Spleen (tissue), 11 donors: ENCODE measurements at regions not wholly inside any gene's neighbourhood (a gene's known extent, or its start where the extent isn't known, plus 50 kb on each side); places are given as distances from the start of the nearest gene placed in this dataset.

Source experiments
- DNase-seq: peaks from one replicate; pipeline ENCODE4 v3.0.0-alpha.2; 2020
- H3K27ac ChIP-seq, 8 donors: fragments of 200-600 bp; sonication (generic) in 7 of 8; 1 replicate in 4 of 8; 2 replicates in 4 of 8; pipeline versions ENCODE4 v1.5.0 to v1.8.0; 2016 to 2021; ENCODE audit warnings: inconsistent platforms in 4 of 8, mild to moderate bottlenecking in 4 of 8, moderate library complexity in 1 of 8
- H3K27me3 ChIP-seq, 7 donors: fragments of 200-600 bp; sonication (generic) in 6 of 7; replicated peaks in 1 of 7; 1 replicate in 4 of 7; 2 replicates in 3 of 7; pipeline versions ENCODE4 v1.5.0 to v1.8.0; 2016 to 2021; ENCODE audit warnings: inconsistent platforms in 3 of 7, mild to moderate bottlenecking in 1 of 7
- H3K36me3 ChIP-seq, 6 donors: fragments of 200-600 bp; sonication (generic) in 5 of 6; 1 replicate in 4 of 6; 2 replicates in 2 of 6; pipeline versions ENCODE4 v1.5.0 to v1.8.0; 2016 to 2021; ENCODE audit warnings: inconsistent platforms in 2 of 6
- H3K4me1 ChIP-seq, 6 donors: fragments of 200-600 bp; sonication (generic) in 5 of 6; 1 replicate in 3 of 6; 2 replicates in 3 of 6; pipeline versions ENCODE4 v1.5.0 to v1.8.0; 2016 to 2021; ENCODE audit warnings: inconsistent platforms in 3 of 6
- H3K4me3 ChIP-seq, 8 donors: fragments of 200-600 bp; sonication (generic) in 7 of 8; 1 replicate in 4 of 8; 2 replicates in 4 of 8; pipeline versions ENCODE4 v1.5.0 to v1.8.0; 2016 to 2021; ENCODE audit warnings: inconsistent platforms in 4 of 8, mild to moderate bottlenecking in 4 of 8, moderate library complexity in 2 of 8
- H3K9me3 ChIP-seq, 8 donors: fragments of 200-600 bp; sonication (generic) in 7 of 8; 1 replicate in 4 of 8; 2 replicates in 4 of 8; pipeline versions ENCODE4 v1.5.0 to v1.8.0; 2016 to 2021; ENCODE audit warnings: inconsistent platforms in 4 of 8
- CTCF ChIP-seq, 11 experiments: fragments of 200-600 bp in 7 of 11; fragments of 450-650 bp in 4 of 11; sonication (generic) in 4 of 11; IDR thresholded peaks in 8 of 11; conservative IDR thresholded peaks in 3 of 11; 1 replicate in 7 of 11; 2 replicates in 4 of 11; pipeline versions ENCODE4 v1.4.0 to v1.8.0; 2016 to 2021; ENCODE audit warnings: antibody characterized with exemption in 11 of 11, inconsistent platforms in 4 of 11, mild to moderate bottlenecking in 1 of 11
- POLR2A ChIP-seq, 3 donors: fragments of 450-650 bp; IDR thresholded peaks; one replicate each; pipeline ENCODE4 v1.5.1; 2017; ENCODE audit warnings: antibody characterized with exemption in 3 of 3, mild to moderate bottlenecking in 1 of 3
- POLR2AphosphoS5 ChIP-seq, 3 donors: sonication (generic); formaldehyde crosslinking; IDR thresholded peaks; one replicate each; pipeline ENCODE4 v1.5.1; 2017; ENCODE audit warnings: antibody characterized with exemption in 3 of 3
- WGBS, 5 donors: extraction: QIAGEN DNeasy Blood & Tissue Kit in 3 of 5; methylation state at CpG; one replicate each; pipeline versions ENCODE4 v1.1.5 to v1.1.7; 2013 to 2018; 5-methylcytosine and 5-hydroxymethylcytosine counted together
- intact Hi-C: fragments of 100-400 bp; cut with DNase I; formaldehyde crosslinking; loops from one replicate; pipeline ENCODE4 v1.15.0; 2023; ENCODE audit warnings: low total_unique reads
- donor health status: healthy with polysubstance abuse.
- donor health status: DM: no; HTN: no; CAD: no; lungs with moderate emphysema.
- donor health status: DM: no; HTN: no; CAD: no.
- donor health status: Bipolar disorder and iron deficiency.
- donor health status: healthy.
- donor health status: DM: no; HTN: no; CAD: no.
- donor health status: DM: yes; HTN: yes; CAD: no.

GRCh38 chr4:166153548-166153947 is 280.5 kb downstream of the TLL1 start:
- Histone ChIP-seq H3K9me3 (no peaks in the 10 kb centered on the region), H3K27ac (no peak overlapping the region), H3K4me3 (no peak overlapping the region), H3K36me3 (no peaks in the 10 kb centered on the region), H3K4me1 (no peaks in the 10 kb centered on the region), H3K27me3 (no peaks in the 10 kb centered on the region)
- no peak for DNase-seq
- intact Hi-C loops = no loop called here
- TF ChIP-seq POLR2AphosphoS5 (IDR thresholded peaks at IDR 0.05) (no peak), CTCF (IDR thresholded peaks at IDR 0.05 in 8 of 11, conservative IDR thresholded peaks at IDR 0.05 in 3 of 11) (no peak), POLR2A (IDR thresholded peaks at IDR 0.05) (no peak)

GRCh38 chr4:166162327-166162726 is 289.3 kb downstream of the TLL1 start:
- no peaks in the 10 kb centered on the region for H3K36me3 ChIP-seq
- no peaks in the 10 kb centered on the region for H3K4me1 ChIP-seq
- H3K9me3 ChIP-seq = peaks cover 0 to 6% (median 0%) of the 10 kb centered on the region in 8 donors
- DNase-seq = no peak
- TF ChIP-seq CTCF (IDR thresholded peaks at IDR 0.05 in 8 of 11, conservative IDR thresholded peaks at IDR 0.05 in 3 of 11) = no peak
- no peak for TF ChIP-seq POLR2AphosphoS5 (IDR thresholded peaks at IDR 0.05)
- intact Hi-C loops = loop anchor here (5.0 kb wide), 1 partner anchor 1915 kb away; no protein-coding TSS in a partner anchor
- 49 to 79% (median 58%) methylated on average over 4 of the region's 4 CpGs for WGBS, 5 donors
- no peak overlapping the region for H3K27ac ChIP-seq
- H3K27me3 ChIP-seq = peaks cover 0 to 4% (median 0%) of the 10 kb centered on the region in 7 donors
- H3K4me3 ChIP-seq = no peak overlapping the region

GRCh38 chr4:166165829-166166420 is 292.9 kb downstream of the TLL1 start:
- H3K36me3 ChIP-seq = no peaks in the 10 kb centered on the region
- H3K4me3 ChIP-seq = no peak overlapping the region
- peaks cover 0 to 4% (median 0%) of the 10 kb centered on the region in 7 donors for H3K27me3 ChIP-seq
- TF ChIP-seq POLR2AphosphoS5 (IDR thresholded peaks at IDR 0.05) (no peak), CTCF (IDR thresholded peaks at IDR 0.05 in 8 of 11, conservative IDR thresholded peaks at IDR 0.05 in 3 of 11) (peak in 9 of 11 experiments; percentile 20 to 68 (median 54)), POLR2A (IDR thresholded peaks at IDR 0.05) (no peak)
- DNase-seq = no peak
- H3K27ac ChIP-seq = no peak overlapping the region
- WGBS, 5 donors = 0 to 3% (median 1%) methylated on average over 7 of the region's 7 CpGs
- H3K4me1 ChIP-seq = no peaks in the 10 kb centered on the region
- intact Hi-C loops = no loop called here
- no peaks in the 10 kb centered on the region for H3K9me3 ChIP-seq

GRCh38 chr4:166169111-166169510 is 296.1 kb downstream of the TLL1 start:
- Histone ChIP-seq H3K4me3 (no peak overlapping the region), H3K36me3 (no peaks in the 10 kb centered on the region), H3K9me3 (peaks cover 0 to 12% (median 2%) of the 10 kb centered on the region in 8 donors), H3K27ac (no peak overlapping the region), H3K27me3 (peaks cover 0 to 4% (median 0%) of the 10 kb centered on the region in 7 donors), H3K4me1 (no peaks in the 10 kb centered on the region)
- 44 to 62% (median 56%) methylated on average over 3 of the region's 3 CpGs for WGBS, 5 donors
- TF ChIP-seq CTCF (IDR thresholded peaks at IDR 0.05 in 8 of 11, conservative IDR thresholded peaks at IDR 0.05 in 3 of 11) (no peak), POLR2AphosphoS5 (IDR thresholded peaks at IDR 0.05) (no peak), POLR2A (IDR thresholded peaks at IDR 0.05) (no peak)
- intact Hi-C loops = no loop called here
- DNase-seq = no peak
